ENCODE measurements at regions not wholly inside any gene's neighbourhood (a gene's known extent, or its start where the extent isn't known, plus 50 kb on each side); places are given as distances from the start of the nearest gene placed in this dataset.

- no peak for TF ChIP-seq CTCF (IDR thresholded peaks at IDR 0.05; ENCODE audit: low read depth, low read length)
- no peak for TF ChIP-seq EZH2phosphoT487 (IDR thresholded peaks at IDR 0.05; ENCODE audit: low read depth)
Observed at GRCh38 chr1:213550804-213551203, 437.0 kb upstream of the PROX1 start.
